DND-41 (cell line): ENCODE measurements at regions not wholly inside any gene's neighbourhood (a gene's known extent, or its start where the extent isn't known, plus 50 kb on each side); places are given as distances from the start of the nearest gene placed in this dataset.

Experiments used
- ATAC-seq: fragments of 200-7000 bp; cut with Tn5 transposase; 3 replicates; pipeline ENCODE4 v1.9.1; 2021; ENCODE audit warnings: low read depth; ENCODE audit not compliant: insufficient read depth
- DNase-seq: peaks from one replicate; pipeline ENCODE4 v3.0.0-alpha.2; 2020
- H2AFZ ChIP-seq: 2 replicates; pipeline ENCODE4 v1.6.0; 2012; ENCODE audit warnings: low read depth, low read length
- H3K27ac ChIP-seq: 2 replicates; pipeline ENCODE4 v1.5.1; 2012; ENCODE audit warnings: low read length, inconsistent platforms
- H3K27me3 ChIP-seq: fragments of 200-600 bp; sonication (generic); 2 replicates; pipeline ENCODE4 v1.6.0; 2012; ENCODE audit warnings: low read length, mild to moderate bottlenecking, inconsistent platforms; ENCODE audit not compliant: insufficient read depth, poor library complexity
- H3K36me3 ChIP-seq: 2 replicates; pipeline ENCODE4 v1.5.1; 2012; ENCODE audit warnings: low read length, inconsistent platforms; ENCODE audit not compliant: insufficient read depth
- H3K4me1 ChIP-seq: 2 replicates; pipeline ENCODE4 v1.5.1; 2012; ENCODE audit warnings: mild to moderate bottlenecking, low read length; ENCODE audit not compliant: insufficient read depth
- H3K4me2 ChIP-seq: 2 replicates; pipeline ENCODE4 v1.6.0; 2012; ENCODE audit warnings: mild to moderate bottlenecking, moderate library complexity, low read length, inconsistent platforms; ENCODE audit not compliant: insufficient read depth
- H3K4me3 ChIP-seq, 2 experiments: fragments of 200-600 bp in 1 of 2; shearing (Covaris generic) in 1 of 2; 2 replicates each; pipeline ENCODE4 v1.5.1; 2012 to 2016; ENCODE audit warnings: inconsistent platforms in 2 of 2, low read length in 2 of 2, mild to moderate bottlenecking in 2 of 2, low read depth in 1 of 2, moderate library complexity in 1 of 2
- H3K79me2 ChIP-seq: 2 replicates; pipeline ENCODE4 v1.6.0; 2012; ENCODE audit warnings: low read length, inconsistent platforms; ENCODE audit not compliant: insufficient read depth
- H3K9ac ChIP-seq: 2 replicates; pipeline ENCODE4 v1.6.0; 2012; ENCODE audit warnings: low read depth, mild to moderate bottlenecking, inconsistent platforms, low read length, moderate library complexity
- H3K9me3 ChIP-seq: 2 replicates; pipeline ENCODE4 v1.5.1; 2012; ENCODE audit warnings: low read length, moderate library complexity, mild to moderate bottlenecking, inconsistent platforms; ENCODE audit not compliant: insufficient read depth, severe bottlenecking
- H4K20me1 ChIP-seq: 2 replicates; pipeline ENCODE4 v1.6.0; 2012; ENCODE audit warnings: low read length; ENCODE audit not compliant: insufficient read depth
- EZH2 ChIP-seq: IDR thresholded peaks from 3 replicates; pipeline ENCODE4 v1.6.1; 2012; ENCODE audit warnings: borderline replicate concordance, low read depth, mild to moderate bottlenecking, moderate library complexity, low read length, inconsistent platforms; ENCODE audit not compliant: severe bottlenecking
- TF ChIP-seq, protein P1 (sequence below): IDR thresholded peaks from 2 replicates; pipeline ENCODE4 v1.5.1; 2012; ENCODE audit warnings: borderline replicate concordance, low read length, moderate library complexity, mild to moderate bottlenecking; ENCODE audit not compliant: poor library complexity, severe bottlenecking; ENCODE audit errors: extremely low read depth

DNA sequence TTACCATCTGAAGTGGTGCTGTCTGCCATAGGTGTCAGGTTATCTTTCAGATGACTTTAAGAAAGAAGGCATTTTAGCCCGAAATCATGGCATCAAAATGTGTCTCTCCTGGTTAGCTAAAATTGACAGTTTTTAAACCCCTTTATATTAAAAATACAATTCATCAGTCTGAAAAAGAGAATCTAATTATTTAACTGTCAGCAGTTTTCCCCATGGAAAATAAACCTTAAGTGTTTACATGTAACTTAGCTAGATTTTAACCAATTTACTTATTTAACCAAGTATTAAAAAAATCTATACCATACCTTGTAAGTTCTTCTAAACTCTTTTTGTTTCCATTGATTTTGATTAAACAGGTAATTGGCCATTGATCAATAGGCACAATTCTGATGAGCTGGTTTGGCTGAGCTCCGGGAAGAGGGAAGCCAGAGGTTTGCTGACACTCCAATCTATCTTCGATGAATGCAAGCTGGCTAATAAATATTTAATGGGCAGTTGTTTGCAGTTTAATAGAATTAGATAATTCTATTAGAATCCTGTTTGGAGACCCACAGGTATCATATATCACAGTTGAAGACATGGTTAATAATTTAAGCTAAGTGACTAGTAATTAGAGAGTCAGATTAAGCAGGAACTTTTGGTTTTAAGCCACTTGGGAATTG lies 114.0 kb downstream of the MAT2B start:
- Histone ChIP-seq H3K4me2 (no peak overlapping the region), H3K4me1 (no peaks in the 10 kb centered on the region), H3K9me3 (no peaks in the 10 kb centered on the region), H2AFZ (no peak overlapping the region), H3K79me2 (no peaks in the 10 kb centered on the region), H4K20me1 (no peaks in the 10 kb centered on the region), H3K27ac (no peak overlapping the region), H3K27me3 (no peaks in the 10 kb centered on the region), H3K36me3 (no peaks in the 10 kb centered on the region), H3K4me3 (no peak overlapping the region), H3K9ac (no peak overlapping the region)
- DNase-seq (no peak), ATAC-seq (no peak)
- TF ChIP-seq, protein P1, sequence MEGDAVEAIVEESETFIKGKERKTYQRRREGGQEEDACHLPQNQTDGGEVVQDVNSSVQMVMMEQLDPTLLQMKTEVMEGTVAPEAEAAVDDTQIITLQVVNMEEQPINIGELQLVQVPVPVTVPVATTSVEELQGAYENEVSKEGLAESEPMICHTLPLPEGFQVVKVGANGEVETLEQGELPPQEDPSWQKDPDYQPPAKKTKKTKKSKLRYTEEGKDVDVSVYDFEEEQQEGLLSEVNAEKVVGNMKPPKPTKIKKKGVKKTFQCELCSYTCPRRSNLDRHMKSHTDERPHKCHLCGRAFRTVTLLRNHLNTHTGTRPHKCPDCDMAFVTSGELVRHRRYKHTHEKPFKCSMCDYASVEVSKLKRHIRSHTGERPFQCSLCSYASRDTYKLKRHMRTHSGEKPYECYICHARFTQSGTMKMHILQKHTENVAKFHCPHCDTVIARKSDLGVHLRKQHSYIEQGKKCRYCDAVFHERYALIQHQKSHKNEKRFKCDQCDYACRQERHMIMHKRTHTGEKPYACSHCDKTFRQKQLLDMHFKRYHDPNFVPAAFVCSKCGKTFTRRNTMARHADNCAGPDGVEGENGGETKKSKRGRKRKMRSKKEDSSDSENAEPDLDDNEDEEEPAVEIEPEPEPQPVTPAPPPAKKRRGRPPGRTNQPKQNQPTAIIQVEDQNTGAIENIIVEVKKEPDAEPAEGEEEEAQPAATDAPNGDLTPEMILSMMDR, result no peak
- TF ChIP-seq EZH2, result no peak

DNA sequence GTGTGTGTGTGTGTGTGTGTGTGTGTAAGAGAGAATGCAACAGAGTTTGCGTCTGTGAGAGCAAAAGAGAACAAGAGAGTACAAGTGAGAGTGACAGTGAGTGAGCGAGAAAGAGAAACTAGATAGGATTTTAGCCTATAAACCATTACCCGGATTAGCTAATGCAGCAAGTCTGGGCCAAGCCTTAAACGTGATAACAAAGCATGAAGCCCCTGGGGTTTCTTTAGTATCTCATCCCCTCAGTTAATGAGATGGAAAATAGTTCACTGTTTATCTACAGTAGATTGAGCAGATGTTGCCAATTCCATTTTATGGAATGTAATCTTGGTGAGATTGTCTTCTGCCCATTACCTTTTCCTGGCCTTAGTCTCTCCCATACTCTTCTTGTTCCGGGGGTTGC lies 114.5 kb downstream of the MAT2B start:
- Histone ChIP-seq H3K36me3 (no peaks in the 10 kb centered on the region), H3K4me3 (no peak overlapping the region), H3K79me2 (no peaks in the 10 kb centered on the region), H3K9ac (no peak overlapping the region), H3K9me3 (no peaks in the 10 kb centered on the region), H3K27me3 (no peaks in the 10 kb centered on the region), H3K4me1 (no peaks in the 10 kb centered on the region), H3K27ac (no peak overlapping the region), H2AFZ (no peak overlapping the region), H3K4me2 (no peak overlapping the region), H4K20me1 (no peaks in the 10 kb centered on the region)
- ATAC-seq (no peak), DNase-seq (no peak)
- TF ChIP-seq, protein P1, result no peak
- no peak for TF ChIP-seq EZH2

DNA sequence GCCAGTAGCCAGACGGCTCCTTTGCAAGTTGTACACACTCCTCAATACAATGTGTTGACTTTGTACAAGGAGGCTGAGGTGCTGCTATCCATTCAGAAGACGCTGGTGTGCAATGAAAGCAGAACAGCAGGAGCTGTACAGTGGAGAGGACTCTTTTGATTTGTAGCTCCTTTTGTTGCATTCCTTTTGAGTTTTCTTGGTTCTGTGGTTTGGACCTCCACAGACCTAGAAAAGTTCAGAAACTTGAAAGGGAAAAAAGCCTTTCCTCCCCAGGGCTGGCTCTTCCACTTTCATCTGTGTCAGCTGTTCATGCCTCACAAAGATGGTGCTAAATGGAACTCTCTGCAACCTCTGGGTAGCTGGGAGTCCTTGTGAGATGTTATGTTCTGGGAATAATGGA lies 117.4 kb downstream of the MAT2B start:
- Histone ChIP-seq H3K9me3 (no peaks in the 10 kb centered on the region), H3K4me2 (no peak overlapping the region), H3K9ac (no peak overlapping the region), H3K27me3 (no peaks in the 10 kb centered on the region), H3K27ac (no peak overlapping the region), H3K79me2 (no peaks in the 10 kb centered on the region), H4K20me1 (no peaks in the 10 kb centered on the region), H3K4me1 (no peaks in the 10 kb centered on the region), H3K36me3 (no peaks in the 10 kb centered on the region), H2AFZ (no peak overlapping the region), H3K4me3 (no peak overlapping the region)
- ATAC-seq, result no peak
- no peak for DNase-seq
- TF ChIP-seq, protein P1, result no peak
- no peak for TF ChIP-seq EZH2

DNA sequence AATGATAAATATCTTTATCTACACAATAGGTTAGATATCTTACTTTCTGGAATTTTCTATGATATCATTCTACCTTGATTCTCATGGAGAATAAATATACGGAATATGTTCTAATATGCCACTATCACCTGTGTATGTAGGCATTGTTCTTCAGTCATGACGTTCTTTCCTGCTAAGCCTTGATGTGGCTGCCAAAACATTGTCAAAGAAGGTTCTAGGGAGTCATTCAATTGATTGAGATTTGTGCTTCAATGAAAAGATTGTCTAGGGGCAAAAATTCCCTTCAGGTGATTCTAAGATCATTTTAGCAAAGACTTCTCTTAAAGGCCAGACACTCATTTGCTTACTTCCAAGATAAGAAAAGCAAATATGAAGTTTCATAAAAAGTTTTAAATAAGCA lies 118.1 kb downstream of the MAT2B start:
- Histone ChIP-seq H3K79me2 (no peaks in the 10 kb centered on the region), H3K4me1 (no peaks in the 10 kb centered on the region), H3K36me3 (no peaks in the 10 kb centered on the region), H3K9ac (no peak overlapping the region), H3K4me3 (no peak overlapping the region), H2AFZ (no peak overlapping the region), H4K20me1 (no peaks in the 10 kb centered on the region), H3K4me2 (no peak overlapping the region), H3K27ac (no peak overlapping the region), H3K9me3 (no peaks in the 10 kb centered on the region), H3K27me3 (no peaks in the 10 kb centered on the region)
- no peak for TF ChIP-seq EZH2
- TF ChIP-seq, protein P1, result no peak
- ATAC-seq (no peak), DNase-seq (no peak)
